ENCODE measurements at regions not wholly inside any gene's neighbourhood (a gene's known extent, or its start where the extent isn't known, plus 50 kb on each side); places are given as distances from the start of the nearest gene placed in this dataset.

GRCh38 chr19:20482721-20483120 lies 82.9 kb downstream of the ZNF737 start:
- peaks cover 39% of the 10 kb centered on the region for H3K9me3 Mint-ChIP-seq (ENCODE audit: low read depth)

GRCh38 chr19:20481736-20482135 lies 83.8 kb downstream of the ZNF737 start:
- Mint-ChIP-seq H3K9me3 (ENCODE audit: low read depth) (peaks cover 43% of the 10 kb centered on the region), H3K36me3 (ENCODE audit: low read depth) (peaks cover 2% of the 10 kb centered on the region), H3K27me3 (ENCODE audit: low read depth) (no peaks in the 10 kb centered on the region)

More at GRCh38 chr19:20482721-20483120, 82.9 kb downstream of the ZNF737 start:
- no peak overlapping the region for H3K4me3 Mint-ChIP-seq (ENCODE audit: unreplicated experiment)
- no peak for DNase-seq (ENCODE audit: low spot score)
- H3K4me1 Mint-ChIP-seq (ENCODE audit: low read depth) = no peaks in the 10 kb centered on the region
- H3K27me3 Mint-ChIP-seq (ENCODE audit: low read depth) = no peaks in the 10 kb centered on the region
- no peak overlapping the region for H3K27ac Mint-ChIP-seq (ENCODE audit: unreplicated experiment)
- TF ChIP-seq CTCF (IDR thresholded peaks at IDR 0.05) = no peak
- peaks cover under 1% of the 10 kb centered on the region for H3K36me3 Mint-ChIP-seq (ENCODE audit: low read depth)

GRCh38 chr19:20479483-20479882 lies 86.1 kb downstream of the ZNF737 start:
- H3K27me3 Mint-ChIP-seq (ENCODE audit: low read depth) = no peaks in the 10 kb centered on the region

More at GRCh38 chr19:20481736-20482135, 83.8 kb downstream of the ZNF737 start:
- Mint-ChIP-seq H3K27ac (ENCODE audit: unreplicated experiment) (no peak overlapping the region), H3K4me3 (ENCODE audit: unreplicated experiment) (no peak overlapping the region), H3K4me1 (ENCODE audit: low read depth) (no peaks in the 10 kb centered on the region)
- DNase-seq (ENCODE audit: low spot score) = no peak
- no peak for TF ChIP-seq CTCF (IDR thresholded peaks at IDR 0.05)

GRCh38 chr19:20478936-20479335 lies 86.6 kb downstream of the ZNF737 start:
- H3K4me1 Mint-ChIP-seq (ENCODE audit: low read depth) = no peaks in the 10 kb centered on the region

More at GRCh38 chr19:20479483-20479882, 86.1 kb downstream of the ZNF737 start:
- H3K36me3 Mint-ChIP-seq (ENCODE audit: low read depth) = peaks cover 2% of the 10 kb centered on the region
- H3K4me3 Mint-ChIP-seq (ENCODE audit: unreplicated experiment) = no peak overlapping the region
- no peak for TF ChIP-seq CTCF (IDR thresholded peaks at IDR 0.05)
- DNase-seq (ENCODE audit: low spot score) = no peak
- no peaks in the 10 kb centered on the region for H3K4me1 Mint-ChIP-seq (ENCODE audit: low read depth)
- no peak overlapping the region for H3K27ac Mint-ChIP-seq (ENCODE audit: unreplicated experiment)
- peaks cover 50% of the 10 kb centered on the region for H3K9me3 Mint-ChIP-seq (ENCODE audit: low read depth)

GRCh38 chr19:20472854-20473253 lies 92.7 kb downstream of the ZNF737 start:
- Mint-ChIP-seq H3K36me3 (ENCODE audit: low read depth) (peaks cover 2% of the 10 kb centered on the region), H3K27me3 (ENCODE audit: low read depth) (no peaks in the 10 kb centered on the region), H3K4me1 (ENCODE audit: low read depth) (no peaks in the 10 kb centered on the region), H3K27ac (ENCODE audit: unreplicated experiment) (no peak overlapping the region), H3K9me3 (ENCODE audit: low read depth) (peaks cover 48% of the 10 kb centered on the region), H3K4me3 (ENCODE audit: unreplicated experiment) (no peak overlapping the region)
- no peak for TF ChIP-seq CTCF (IDR thresholded peaks at IDR 0.05)
- DNase-seq (ENCODE audit: low spot score) = no peak

More at GRCh38 chr19:20478936-20479335, 86.6 kb downstream of the ZNF737 start:
- Mint-ChIP-seq H3K4me3 (ENCODE audit: unreplicated experiment) (no peak overlapping the region), H3K27ac (ENCODE audit: unreplicated experiment) (no peak overlapping the region), H3K9me3 (ENCODE audit: low read depth) (peaks cover 53% of the 10 kb centered on the region), H3K36me3 (ENCODE audit: low read depth) (peaks cover 2% of the 10 kb centered on the region), H3K27me3 (ENCODE audit: low read depth) (no peaks in the 10 kb centered on the region)
- TF ChIP-seq CTCF (IDR thresholded peaks at IDR 0.05) = no peak
- DNase-seq (ENCODE audit: low spot score) = no peak

Data from chondrocyte (in vitro differentiated cells).